ENCODE measurements at regions not wholly inside any gene's neighbourhood (a gene's known extent, or its start where the extent isn't known, plus 50 kb on each side); places are given as distances from the start of the nearest gene placed in this dataset.
A peak's percentile ranks its signal among the peaks of the same experiment; 100 is the strongest.

GRCh38 chr22:44365832-44366231 lies 53.1 kb upstream of the SHISAL1 start:
- H3K4me3 Mint-ChIP-seq, result no peak overlapping the region
- DNase-seq, result no peak
- intact Hi-C loops (cut with micrococcal nuclease), result no loop called here

GRCh38 chr22:44365191-44365590 lies 52.4 kb upstream of the SHISAL1 start:
- peaks cover 1 to 2% of the 10 kb centered on the region in 2 donors for H3K27me3 Mint-ChIP-seq
- intact Hi-C loops (cut with micrococcal nuclease), result no loop called here
- H3K9me3 Mint-ChIP-seq, result no peaks in the 10 kb centered on the region
- DNase-seq, result no peak
- H3K27ac Mint-ChIP-seq, result no peak overlapping the region
- H3K36me3 Mint-ChIP-seq, result no peaks in the 10 kb centered on the region
- H3K4me3 ChIP-seq (ENCODE audit: low read length in 2 of 2), result no peak overlapping the region
- H3K4me1 ChIP-seq (ENCODE audit: insufficient read depth, low read length), result no peaks in the 10 kb centered on the region
- H3K27me3 ChIP-seq (ENCODE audit: insufficient read depth, low read length), result no peaks in the 10 kb centered on the region
- H3K36me3 ChIP-seq (ENCODE audit: insufficient read depth, low read length), result no peaks in the 10 kb centered on the region
- POLR2A ChIA-PET (ENCODE audit: partially characterized antibody), result no interaction called here
- no peak overlapping the region for H3K27ac ChIP-seq (ENCODE audit: low read depth, low read length)
- no peaks in the 10 kb centered on the region for H3K4me1 Mint-ChIP-seq
- H3K9me3 ChIP-seq (ENCODE audit: control insufficient read depth in 1 of 2, low read length in 2 of 2), result no peaks in the 10 kb centered on the region
- CTCF ChIA-PET (ENCODE audit: partially characterized antibody), result interaction anchor here (1.2 kb wide), 1 partner anchor 371 kb away, joined by 4 read pairs; no protein-coding TSS in a partner anchor
- no peak overlapping the region for H3K4me3 Mint-ChIP-seq

More at GRCh38 chr22:44365832-44366231, 53.1 kb upstream of the SHISAL1 start:
- no peak overlapping the region for H3K27ac ChIP-seq (ENCODE audit: low read depth, low read length)
- H3K4me3 ChIP-seq (ENCODE audit: low read length in 2 of 2), result no peak overlapping the region
- H3K36me3 Mint-ChIP-seq, result no peaks in the 10 kb centered on the region
- peak overlapping the region in 1 of 7 donors; percentile 12 for H3K27ac Mint-ChIP-seq
- CTCF ChIA-PET (ENCODE audit: partially characterized antibody), result interaction anchor here (1.2 kb wide), 1 partner anchor 372 kb away, joined by 4 read pairs; no protein-coding TSS in a partner anchor
- H3K9me3 Mint-ChIP-seq, result no peaks in the 10 kb centered on the region
- peaks cover 1 to 3% of the 10 kb centered on the region in 2 donors for H3K27me3 Mint-ChIP-seq
- no peaks in the 10 kb centered on the region for H3K4me1 ChIP-seq (ENCODE audit: insufficient read depth, low read length)
- H3K27me3 ChIP-seq (ENCODE audit: insufficient read depth, low read length), result no peaks in the 10 kb centered on the region
- H3K9me3 ChIP-seq (ENCODE audit: control insufficient read depth in 1 of 2, low read length in 2 of 2), result no peaks in the 10 kb centered on the region
- no peaks in the 10 kb centered on the region for H3K36me3 ChIP-seq (ENCODE audit: insufficient read depth, low read length)
- POLR2A ChIA-PET (ENCODE audit: partially characterized antibody), result no interaction called here
- H3K4me1 Mint-ChIP-seq, result no peaks in the 10 kb centered on the region

GRCh38 chr22:44364751-44365130 lies 52.0 kb upstream of the SHISAL1 start:
- intact Hi-C loops (cut with micrococcal nuclease), result no loop called here
- Histone ChIP-seq H3K9me3 (ENCODE audit: control insufficient read depth in 1 of 2, low read length in 2 of 2) (no peaks in the 10 kb centered on the region), H3K27me3 (ENCODE audit: insufficient read depth, low read length) (no peaks in the 10 kb centered on the region), H3K36me3 (ENCODE audit: insufficient read depth, low read length) (no peaks in the 10 kb centered on the region), H3K27ac (ENCODE audit: low read depth, low read length) (no peak overlapping the region), H3K4me3 (ENCODE audit: low read length in 2 of 2) (no peak overlapping the region), H3K4me1 (ENCODE audit: insufficient read depth, low read length) (no peaks in the 10 kb centered on the region)
- no peak overlapping the region for H3K4me3 Mint-ChIP-seq
- H3K27ac Mint-ChIP-seq, result no peak overlapping the region
- no peaks in the 10 kb centered on the region for H3K36me3 Mint-ChIP-seq
- H3K4me1 Mint-ChIP-seq, result no peaks in the 10 kb centered on the region
- H3K27me3 Mint-ChIP-seq, result peaks cover 2% of the 10 kb centered on the region in 2 donors
- ChIA-PET POLR2A (ENCODE audit: partially characterized antibody) (no interaction called here), CTCF (ENCODE audit: partially characterized antibody) (interaction anchor here (1.2 kb wide), 1 partner anchor 371 kb away, joined by 4 read pairs; no protein-coding TSS in a partner anchor)
- H3K9me3 Mint-ChIP-seq, result no peaks in the 10 kb centered on the region
- DNase-seq, result no peak

- intact Hi-C loops (cut with micrococcal nuclease), result no loop called here
- H3K27ac Mint-ChIP-seq, result no peak overlapping the region
- peaks cover 2% of the 10 kb centered on the region in 2 donors for H3K27me3 Mint-ChIP-seq
- Histone ChIP-seq H3K9me3 (ENCODE audit: control insufficient read depth in 1 of 2, low read length in 2 of 2) (no peaks in the 10 kb centered on the region), H3K27ac (ENCODE audit: low read depth, low read length) (no peak overlapping the region), H3K36me3 (ENCODE audit: insufficient read depth, low read length) (no peaks in the 10 kb centered on the region), H3K27me3 (ENCODE audit: insufficient read depth, low read length) (no peaks in the 10 kb centered on the region), H3K4me3 (ENCODE audit: low read length in 2 of 2) (no peak overlapping the region), H3K4me1 (ENCODE audit: insufficient read depth, low read length) (no peaks in the 10 kb centered on the region)
- POLR2A ChIA-PET (ENCODE audit: partially characterized antibody), result no interaction called here
- DNase-seq, result no peak
- no peaks in the 10 kb centered on the region for H3K9me3 Mint-ChIP-seq
- no peaks in the 10 kb centered on the region for H3K4me1 Mint-ChIP-seq
- no peak overlapping the region for H3K4me3 Mint-ChIP-seq
- no peaks in the 10 kb centered on the region for H3K36me3 Mint-ChIP-seq
- CTCF ChIA-PET (ENCODE audit: partially characterized antibody), result interaction anchor here (1.2 kb wide), 1 partner anchor 370 kb away, joined by 4 read pairs; no protein-coding TSS in a partner anchor
Measured at GRCh38 chr22:44363980-44364750, 51.4 kb upstream of the SHISAL1 start.

GRCh38 chr22:44363013-44363979 lies 50.5 kb upstream of the SHISAL1 start:
- Mint-ChIP-seq H3K36me3 (no peaks in the 10 kb centered on the region), H3K4me1 (no peaks in the 10 kb centered on the region), H3K9me3 (no peaks in the 10 kb centered on the region), H3K27me3 (peaks cover 6% of the 10 kb centered on the region in 2 donors), H3K27ac (no peak overlapping the region), H3K4me3 (no peak overlapping the region)
- CTCF ChIA-PET (ENCODE audit: partially characterized antibody), result no interaction called here
- POLR2A ChIA-PET (ENCODE audit: partially characterized antibody), result no interaction called here
- no peaks in the 10 kb centered on the region for H3K27me3 ChIP-seq (ENCODE audit: insufficient read depth, low read length)
- H3K4me3 ChIP-seq (ENCODE audit: low read length in 2 of 2), result no peak overlapping the region
- H3K4me1 ChIP-seq (ENCODE audit: insufficient read depth, low read length), result no peaks in the 10 kb centered on the region
- intact Hi-C loops (cut with micrococcal nuclease), result no loop called here
- H3K9me3 ChIP-seq (ENCODE audit: control insufficient read depth in 1 of 2, low read length in 2 of 2), result no peaks in the 10 kb centered on the region
- no peaks in the 10 kb centered on the region for H3K36me3 ChIP-seq (ENCODE audit: insufficient read depth, low read length)
- no peak overlapping the region for H3K27ac ChIP-seq (ENCODE audit: low read depth, low read length)
- DNase-seq, result no peak

GRCh38 chr22:44362249-44363012 lies 49.7 kb upstream of the SHISAL1 start:
- CTCF ChIA-PET (ENCODE audit: partially characterized antibody), result no interaction called here
- H3K36me3 ChIP-seq (ENCODE audit: insufficient read depth, low read length), result no peaks in the 10 kb centered on the region
- no peaks in the 10 kb centered on the region for H3K4me1 ChIP-seq (ENCODE audit: insufficient read depth, low read length)
- intact Hi-C loops (cut with micrococcal nuclease), result no loop called here
- POLR2A ChIA-PET (ENCODE audit: partially characterized antibody), result no interaction called here
- Mint-ChIP-seq H3K27ac (no peak overlapping the region), H3K4me1 (no peaks in the 10 kb centered on the region), H3K36me3 (no peaks in the 10 kb centered on the region), H3K27me3 (peaks cover 6 to 8% of the 10 kb centered on the region in 2 donors), H3K9me3 (no peaks in the 10 kb centered on the region), H3K4me3 (no peak overlapping the region)
- no peaks in the 10 kb centered on the region for H3K9me3 ChIP-seq (ENCODE audit: control insufficient read depth in 1 of 2, low read length in 2 of 2)
- H3K4me3 ChIP-seq (ENCODE audit: low read length in 2 of 2), result no peak overlapping the region
- H3K27me3 ChIP-seq (ENCODE audit: insufficient read depth, low read length), result no peaks in the 10 kb centered on the region
- no peak overlapping the region for H3K27ac ChIP-seq (ENCODE audit: low read depth, low read length)
- no peak for DNase-seq

All from CD4-positive, alpha-beta memory T cell (primary cell).